ENCODE measurements at regions not wholly inside any gene's neighbourhood (a gene's known extent, or its start where the extent isn't known, plus 50 kb on each side); places are given as distances from the start of the nearest gene placed in this dataset.

- no peak for TF ChIP-seq ATF2 (IDR thresholded peaks at IDR 0.05; ENCODE audit: low read length)
- no peak for TF ChIP-seq CTCF (IDR thresholded peaks at IDR 0.05; ENCODE audit: control extremely low read depth in 1 of 3, insufficient read depth in 1 of 3, low read depth in 1 of 3, low read length in 3 of 3)
- no peak for TF ChIP-seq RAD21 (IDR thresholded peaks at IDR 0.05 in 1 of 2, conservative IDR thresholded peaks at IDR 0.05 in 1 of 2; ENCODE audit: low read depth in 2 of 2, low read length in 2 of 2)
- no peak for TF ChIP-seq POLR2AphosphoS5 (IDR thresholded peaks at IDR 0.05; ENCODE audit: low read depth, low read length)
- no peak for TF ChIP-seq ASH2L (IDR thresholded peaks at IDR 0.05; ENCODE audit: low read length)
- no peak for TF ChIP-seq POLR2A (IDR thresholded peaks at IDR 0.05; ENCODE audit: control extremely low read depth in 1 of 2, low read depth in 2 of 2, low read length in 2 of 2)
- TF ChIP-seq SRF (IDR thresholded peaks at IDR 0.05; ENCODE audit: low read depth, low read length) = no peak
- no peak for TF ChIP-seq USF2 (IDR thresholded peaks at IDR 0.05; ENCODE audit: low read length)
- TF ChIP-seq JUND (IDR thresholded peaks at IDR 0.05; ENCODE audit: low read length) = no peak
- no peak for TF ChIP-seq EP300 (IDR thresholded peaks at IDR 0.05; ENCODE audit: borderline replicate concordance in 1 of 2, low read depth in 2 of 2, low read length in 2 of 2)
- no peak for TF ChIP-seq CHD2 (IDR thresholded peaks at IDR 0.05; ENCODE audit: low read length)
- TF ChIP-seq RFX5 (IDR thresholded peaks at IDR 0.05; ENCODE audit: borderline replicate concordance, low read depth, low read length) = no peak
- TF ChIP-seq HDAC2 (IDR thresholded peaks at IDR 0.05; ENCODE audit: borderline replicate concordance in 1 of 2, low read depth in 2 of 2, low read length in 2 of 2) = no peak
- TF ChIP-seq MAX (IDR thresholded peaks at IDR 0.05) = no peak
Observed at GRCh38 chr4:34250562-34250961, 1993.8 kb downstream of the ARAP2 start.
